Lower lobe of right lung (tissue), 2 donors: ENCODE measurements at regions not wholly inside any gene's neighbourhood (a gene's known extent, or its start where the extent isn't known, plus 50 kb on each side); places are given as distances from the start of the nearest gene placed in this dataset.

Source experiments
- ATAC-seq, 2 donors: fragments of 200-7000 bp; cut with Tn5 transposase; one replicate each; pipeline ENCODE4 v1.9.1; 2020 to 2022; ENCODE audit warnings: mild to moderate bottlenecking in 2 of 2, moderate library complexity in 2 of 2
- DNase-seq: peaks from one replicate; pipeline ENCODE4 v3.0.0-alpha.2; 2020
- H3K27ac ChIP-seq: fragments of 200-600 bp; one replicate; pipeline ENCODE4 v1.8.0; 2022
- H3K27me3 ChIP-seq: fragments of 200-600 bp; one replicate; pipeline ENCODE4 v1.8.0; 2022; ENCODE audit warnings: low read depth
- H3K36me3 ChIP-seq: fragments of 200-600 bp; one replicate; pipeline ENCODE4 v1.8.0; 2022; ENCODE audit warnings: mild to moderate bottlenecking
- H3K4me1 ChIP-seq: fragments of 200-600 bp; one replicate; pipeline ENCODE4 v1.8.0; 2022
- H3K4me3 ChIP-seq: fragments of 200-600 bp; one replicate; pipeline ENCODE4 v1.8.0; 2022; ENCODE audit warnings: mild to moderate bottlenecking
- H3K9me3 ChIP-seq: fragments of 200-600 bp; one replicate; pipeline ENCODE4 v1.8.0; 2022
- intact Hi-C: fragments of 100-400 bp; cut with DNase I; formaldehyde crosslinking; loops from one replicate; pipeline ENCODE4 v1.11.0; 2022
- TF ChIP-seq, protein P1 (sequence below): fragments of 200-600 bp; IDR thresholded peaks from one replicate; pipeline ENCODE4 v1.8.0; 2022; ENCODE audit warnings: antibody characterized with exemption, mild to moderate bottlenecking
- donor health status: DM: no; HTN: yes; CAD: no; lungs with severe emphysema.

DNA sequence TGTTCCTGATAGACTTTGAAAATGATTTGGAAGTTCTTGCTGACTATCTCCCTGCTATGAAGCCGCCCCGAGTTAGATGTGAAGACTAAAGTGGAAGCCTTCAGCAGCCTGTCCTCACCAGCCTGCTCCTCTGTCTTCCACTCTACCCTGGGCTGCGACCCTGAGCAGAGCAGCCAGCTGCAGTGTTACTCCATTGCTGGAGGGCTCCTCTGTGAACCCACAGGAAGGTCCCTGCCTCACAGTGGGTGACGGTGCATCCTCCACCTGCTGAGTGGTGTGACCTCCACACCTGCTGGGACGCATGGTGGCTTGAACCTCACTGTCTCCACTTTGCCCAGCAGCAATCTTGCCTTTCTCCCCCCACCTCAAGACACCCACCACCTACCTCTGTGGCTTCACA, 116.4 kb downstream of the IRS2 start:
- no peaks in the 10 kb centered on the region for H3K4me1 ChIP-seq
- H3K4me3 ChIP-seq, result no peak overlapping the region
- no peak for ATAC-seq
- intact Hi-C loops, result no loop called here
- no peaks in the 10 kb centered on the region for H3K36me3 ChIP-seq
- no peak overlapping the region for H3K27ac ChIP-seq
- H3K9me3 ChIP-seq, result no peaks in the 10 kb centered on the region
- TF ChIP-seq, protein P1, sequence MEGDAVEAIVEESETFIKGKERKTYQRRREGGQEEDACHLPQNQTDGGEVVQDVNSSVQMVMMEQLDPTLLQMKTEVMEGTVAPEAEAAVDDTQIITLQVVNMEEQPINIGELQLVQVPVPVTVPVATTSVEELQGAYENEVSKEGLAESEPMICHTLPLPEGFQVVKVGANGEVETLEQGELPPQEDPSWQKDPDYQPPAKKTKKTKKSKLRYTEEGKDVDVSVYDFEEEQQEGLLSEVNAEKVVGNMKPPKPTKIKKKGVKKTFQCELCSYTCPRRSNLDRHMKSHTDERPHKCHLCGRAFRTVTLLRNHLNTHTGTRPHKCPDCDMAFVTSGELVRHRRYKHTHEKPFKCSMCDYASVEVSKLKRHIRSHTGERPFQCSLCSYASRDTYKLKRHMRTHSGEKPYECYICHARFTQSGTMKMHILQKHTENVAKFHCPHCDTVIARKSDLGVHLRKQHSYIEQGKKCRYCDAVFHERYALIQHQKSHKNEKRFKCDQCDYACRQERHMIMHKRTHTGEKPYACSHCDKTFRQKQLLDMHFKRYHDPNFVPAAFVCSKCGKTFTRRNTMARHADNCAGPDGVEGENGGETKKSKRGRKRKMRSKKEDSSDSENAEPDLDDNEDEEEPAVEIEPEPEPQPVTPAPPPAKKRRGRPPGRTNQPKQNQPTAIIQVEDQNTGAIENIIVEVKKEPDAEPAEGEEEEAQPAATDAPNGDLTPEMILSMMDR, result no peak
- no peak for DNase-seq
- peaks cover under 1% of the 10 kb centered on the region for H3K27me3 ChIP-seq

GRCh38 chr13:109669234-109669612, 117.2 kb downstream of the IRS2 start:
- ATAC-seq, result no peak
- TF ChIP-seq, protein P1, result no peak
- no peaks in the 10 kb centered on the region for H3K9me3 ChIP-seq
- no peak overlapping the region for H3K27ac ChIP-seq
- no peaks in the 10 kb centered on the region for H3K36me3 ChIP-seq
- no peaks in the 10 kb centered on the region for H3K4me1 ChIP-seq
- DNase-seq, result no peak
- intact Hi-C loops, result no loop called here
- no peak overlapping the region for H3K4me3 ChIP-seq
- H3K27me3 ChIP-seq, result no peaks in the 10 kb centered on the region

DNA sequence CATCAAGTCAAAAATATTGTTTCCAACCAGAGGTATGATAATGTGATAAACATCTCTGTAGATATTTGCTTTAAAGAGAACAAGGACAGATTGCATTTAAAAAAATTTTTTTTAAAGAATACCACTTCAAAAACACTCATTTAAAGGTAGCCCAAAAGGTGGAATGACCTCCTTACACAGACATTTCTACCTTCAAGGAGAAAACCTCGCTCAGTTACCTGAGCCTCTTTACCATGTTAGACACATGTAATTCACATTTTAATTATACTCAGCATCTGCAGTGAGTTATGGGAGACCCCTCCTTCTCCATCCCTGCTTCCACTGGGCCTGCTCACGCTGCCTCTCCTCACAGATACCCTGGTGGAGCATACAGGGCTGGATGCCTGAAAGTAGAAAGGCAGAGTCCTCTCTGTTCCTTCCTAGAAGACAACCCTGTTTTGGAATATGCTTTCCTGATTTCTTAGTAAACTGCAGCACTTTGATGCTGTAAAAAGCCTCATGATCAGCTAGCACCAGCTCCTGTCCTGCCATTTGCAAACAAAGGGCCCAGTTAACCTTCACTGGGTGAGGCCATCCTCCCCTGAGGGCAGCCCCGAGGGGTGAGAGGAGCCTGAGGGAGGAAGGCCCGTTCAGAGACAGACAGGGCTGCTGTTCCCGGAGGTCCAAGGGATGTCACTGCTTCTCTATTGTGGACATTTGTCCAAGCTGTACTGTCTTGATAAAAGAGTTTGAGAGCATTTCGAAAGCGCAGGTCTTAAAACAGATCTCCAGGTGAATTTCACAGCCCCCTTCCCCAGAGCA, 117.8 kb downstream of the IRS2 start:
- Histone ChIP-seq H3K4me3 (no peak overlapping the region), H3K27me3 (no peaks in the 10 kb centered on the region)
- intact Hi-C loops, result no loop called here

GRCh38 chr13:109667807-109668291, 118.5 kb downstream of the IRS2 start:
- TF ChIP-seq, protein P1, result no peak
- H3K27me3 ChIP-seq, result no peaks in the 10 kb centered on the region
- intact Hi-C loops, result no loop called here
- H3K4me1 ChIP-seq, result no peaks in the 10 kb centered on the region
- no peak overlapping the region for H3K27ac ChIP-seq
- DNase-seq (no peak), ATAC-seq (peak in 1 of 2 donors; percentile 28)
- H3K4me3 ChIP-seq, result no peak overlapping the region
- no peaks in the 10 kb centered on the region for H3K36me3 ChIP-seq
- no peaks in the 10 kb centered on the region for H3K9me3 ChIP-seq

More for the DNA sequence above, 117.8 kb downstream of the IRS2 start:
- TF ChIP-seq, protein P1, result no peak
- Histone ChIP-seq H3K4me1 (no peaks in the 10 kb centered on the region), H3K36me3 (no peaks in the 10 kb centered on the region), H3K9me3 (no peaks in the 10 kb centered on the region), H3K27ac (no peak overlapping the region)
- no peak for DNase-seq
- no peak for ATAC-seq

GRCh38 chr13:109667056-109667455, 119.3 kb downstream of the IRS2 start:
- Histone ChIP-seq H3K9me3 (no peaks in the 10 kb centered on the region), H3K36me3 (no peaks in the 10 kb centered on the region), H3K27me3 (no peaks in the 10 kb centered on the region), H3K4me3 (no peak overlapping the region), H3K27ac (no peak overlapping the region), H3K4me1 (no peaks in the 10 kb centered on the region)
- ATAC-seq (peak; percentile 58 to 88), DNase-seq (no peak)
- TF ChIP-seq, protein P1, result no peak
- intact Hi-C loops, result no loop called here
